NCI-H146 (cell line): ENCODE measurements at regions not wholly inside any gene's neighbourhood (a gene's known extent, or its start where the extent isn't known, plus 50 kb on each side); places are given as distances from the start of the nearest gene placed in this dataset.

Source experiments
- DNase-seq: peaks from one replicate; lab custom pipeline; 2025; lab: John Stamatoyannopoulos, UW

- no peak for DNase-seq
These were observed 342.5 kb downstream of the PTEN start for GRCh38 chr10:88205842-88206446.

GRCh38 chr10:88207121-88207546, 343.7 kb downstream of the PTEN start:
- no peak for DNase-seq

GRCh38 chr10:88209231-88209630, 345.8 kb downstream of the PTEN start:
- no peak for DNase-seq

- DNase-seq: no peak
These were observed 346.6 kb downstream of the PTEN start for GRCh38 chr10:88209837-88210561.

GRCh38 chr10:88211230-88211629, 347.8 kb downstream of the PTEN start:
- DNase-seq: no peak

- no peak for DNase-seq
These were observed 348.6 kb downstream of the PTEN start for GRCh38 chr10:88212069-88212468.

GRCh38 chr10:88213065-88213605, 349.7 kb downstream of the PTEN start:
- DNase-seq: no peak

GRCh38 chr10:88216976-88217375, 353.6 kb downstream of the PTEN start:
- DNase-seq: peak; percentile 25

- DNase-seq: no peak
These were observed 354.9 kb downstream of the PTEN start for GRCh38 chr10:88218362-88218761.

GRCh38 chr10:88219753-88220152, 356.3 kb downstream of the PTEN start:
- no peak for DNase-seq

- no peak for DNase-seq
These were observed 357.9 kb downstream of the PTEN start for GRCh38 chr10:88221010-88221973.

- DNase-seq: no peak
These were observed 359.5 kb downstream of the PTEN start for GRCh38 chr10:88222881-88223280.
